ENCODE measurements at regions not wholly inside any gene's neighbourhood (a gene's known extent, or its start where the extent isn't known, plus 50 kb on each side); places are given as distances from the start of the nearest gene placed in this dataset.

- H4K20me1 ChIP-seq (replicated peaks; ENCODE audit: insufficient read depth), result no peaks in the 10 kb centered on the region
- Mint-ChIP-seq H3K36me3 (ENCODE audit: low read depth) (no peaks in the 10 kb centered on the region), H3K27ac (no peak overlapping the region), H3K9me3 (no peaks in the 10 kb centered on the region), H3K4me3 (no peak overlapping the region), H3K27me3 (ENCODE audit: insufficient read depth, low read depth, poor library complexity) (no peaks in the 10 kb centered on the region), H3K4me1 (no peaks in the 10 kb centered on the region)
- no peak overlapping the region for H3K4me2 ChIP-seq
- no peak overlapping the region for H2AFZ ChIP-seq
- no peaks in the 10 kb centered on the region for H3F3A ChIP-seq (replicated peaks; ENCODE audit: low read depth)
- no peak for TF ChIP-seq EZH2 (IDR thresholded peaks at IDR 0.05; ENCODE audit: low read depth, unreplicated experiment)
- TF ChIP-seq ETS1 (IDR thresholded peaks at IDR 0.05), result no peak
- no peak for TF ChIP-seq JUNB (IDR thresholded peaks at IDR 0.05; ENCODE audit: unreplicated experiment)
- no peak for TF ChIP-seq ZNF331 (CRISPR knock-in tag; IDR thresholded peaks at IDR 0.05; ENCODE audit: low read depth)
- no peak for TF ChIP-seq NANOG (IDR thresholded peaks at IDR 0.05; ENCODE audit: borderline replicate concordance)
- no peak for TF ChIP-seq EZH2phosphoT487 (IDR thresholded peaks at IDR 0.05; ENCODE audit: unreplicated experiment)
- TF ChIP-seq POLR2AphosphoS5 (IDR thresholded peaks at IDR 0.05; ENCODE audit: low read depth), result no peak
- no peak for TF ChIP-seq CREB1 (CRISPR knock-in tag; IDR thresholded peaks at IDR 0.05; ENCODE audit: low read depth)
- no peak for TF ChIP-seq REST (IDR thresholded peaks at IDR 0.05; ENCODE audit: unreplicated experiment)
- no peak for TF ChIP-seq ZNF462 (CRISPR knock-in tag; IDR thresholded peaks at IDR 0.05)
- TF ChIP-seq CTCF (conservative IDR thresholded peaks at IDR 0.05; ENCODE audit: low read depth in 2 of 2), result no peak
- no peak for TF ChIP-seq ZNF114 (CRISPR knock-in tag; IDR thresholded peaks at IDR 0.05)
- no peak for TF ChIP-seq STAT1 (IDR thresholded peaks at IDR 0.05; ENCODE audit: unreplicated experiment)
- H3K4me3 ChIP-seq, result no peak overlapping the region
- ATAC-seq (no peak), DNase-seq (ENCODE audit: low spot score) (no peak)
- no peak overlapping the region for H3K27ac ChIP-seq (ENCODE audit: low read depth)
- no peaks in the 10 kb centered on the region for H3K79me2 ChIP-seq (replicated peaks; ENCODE audit: insufficient read depth)
- H3K9me2 ChIP-seq (ENCODE audit: insufficient read depth), result no peaks in the 10 kb centered on the region
- H3K4me1 ChIP-seq (ENCODE audit: insufficient read depth), result peaks cover 7% of the 10 kb centered on the region
- H3K36me3 ChIP-seq (ENCODE audit: insufficient read depth), result no peaks in the 10 kb centered on the region
- H3K27me3 ChIP-seq (ENCODE audit: insufficient read depth), result no peaks in the 10 kb centered on the region
These were observed 101.3 kb downstream of the TYW3 start for GRCh38 chr1:74834261-74834660.
